NT2/D1 (cell line): ENCODE measurements at regions not wholly inside any gene's neighbourhood (a gene's known extent, or its start where the extent isn't known, plus 50 kb on each side); places are given as distances from the start of the nearest gene placed in this dataset.

Experiments
- SUZ12 ChIP-seq: IDR thresholded peaks from 2 replicates; pipeline ENCODE4 v1.6.1; 2011; ENCODE audit not compliant: insufficient read length, insufficient read depth; ENCODE audit errors: extremely low read depth
- YY1 ChIP-seq: IDR thresholded peaks from 2 replicates; pipeline ENCODE4 v1.6.1; 2011; ENCODE audit not compliant: insufficient read length, insufficient read depth
- ZNF274 ChIP-seq: IDR thresholded peaks from 2 replicates; pipeline ENCODE4 v1.6.1; 2011; ENCODE audit warnings: mild to moderate bottlenecking, low read depth, low read length

- TF ChIP-seq ZNF274 (no peak), YY1 (no peak), SUZ12 (no peak)
Observed at GRCh38 chr7:68442931-68443631, 1155.2 kb upstream of the AUTS2 start.
